Lower leg skin (tissue), 4 donors: ENCODE measurements at regions not wholly inside any gene's neighbourhood (a gene's known extent, or its start where the extent isn't known, plus 50 kb on each side); places are given as distances from the start of the nearest gene placed in this dataset.
A peak's percentile ranks its signal among the peaks of the same experiment; 100 is the strongest.

Experiments
- DNase-seq, 2 donors: peaks; one replicate each; pipeline ENCODE4 v3.0.0-alpha.2; 2019; ENCODE audit warnings: low spot score in 2 of 2
- H3K4me3 ChIP-seq: fragments of 200-600 bp; sonication (generic); 2 replicates; pipeline ENCODE4 v1.5.1; 2017; ENCODE audit warnings: mild to moderate bottlenecking, low read depth; ENCODE audit not compliant: poor library complexity, severe bottlenecking
- CTCF ChIP-seq, 3 donors: fragments of 450-650 bp; IDR thresholded peaks; one replicate each; pipeline ENCODE4 v1.5.1; 2016; ENCODE audit warnings: antibody characterized with exemption in 3 of 3, mild to moderate bottlenecking in 3 of 3, moderate library complexity in 2 of 3
- POLR2A ChIP-seq, 2 donors: fragments of 450-650 bp; IDR thresholded peaks; one replicate each; pipeline ENCODE4 v1.6.1; 2016 to 2017; ENCODE audit warnings: antibody characterized with exemption in 2 of 2, mild to moderate bottlenecking in 1 of 2, moderate library complexity in 1 of 2
- WGBS, 2 donors: methylation state at CpG; one replicate each; pipeline ENCODE4 v1.1.5; 2018; 5-methylcytosine and 5-hydroxymethylcytosine counted together
- intact Hi-C: fragments of 100-400 bp; cut with DNase I; formaldehyde crosslinking; loops from one replicate; pipeline ENCODE4 v1.15.0; 2023; ENCODE audit warnings: low total_unique reads

- intact Hi-C loops, result no loop called here
- WGBS, 2 donors, result 87 to 88% methylated on average over 7 of the region's 7 CpGs
- TF ChIP-seq CTCF (IDR thresholded peaks at IDR 0.05) (no peak), POLR2A (IDR thresholded peaks at IDR 0.05) (no peak)
- DNase-seq, result no peak
- H3K4me3 ChIP-seq, result no peak overlapping the region
Measured at GRCh38 chr13:44230071-44230470, 143.6 kb upstream of the SERP2 start.

- 71 to 81% methylated on average over 6 of the region's 6 CpGs for WGBS, 2 donors
- DNase-seq, result no peak
- TF ChIP-seq CTCF (IDR thresholded peaks at IDR 0.05), result no peak
- no peak for TF ChIP-seq POLR2A (IDR thresholded peaks at IDR 0.05)
- no peak overlapping the region for H3K4me3 ChIP-seq
- intact Hi-C loops, result no loop called here
Measured at GRCh38 chr13:44230736-44231135, 142.9 kb upstream of the SERP2 start.

GRCh38 chr13:44231786-44232516 is 141.7 kb upstream of the SERP2 start:
- H3K4me3 ChIP-seq, result no peak overlapping the region
- 76 to 81% methylated on average over 15 of the region's 15 CpGs for WGBS, 2 donors
- peak; percentile 82 to 93 for DNase-seq
- TF ChIP-seq POLR2A (IDR thresholded peaks at IDR 0.05), result no peak
- TF ChIP-seq CTCF (IDR thresholded peaks at IDR 0.05), result no peak
- intact Hi-C loops, result no loop called here

GRCh38 chr13:44232774-44233173 is 140.8 kb upstream of the SERP2 start:
- no peak for TF ChIP-seq POLR2A (IDR thresholded peaks at IDR 0.05)
- TF ChIP-seq CTCF (IDR thresholded peaks at IDR 0.05), result no peak
- intact Hi-C loops, result no loop called here
- no peak for DNase-seq
- no peak overlapping the region for H3K4me3 ChIP-seq
- WGBS, 2 donors, result 60 to 81% methylated on average over 6 of the region's 6 CpGs

- TF ChIP-seq CTCF (IDR thresholded peaks at IDR 0.05) (no peak), POLR2A (IDR thresholded peaks at IDR 0.05) (no peak)
- H3K4me3 ChIP-seq, result no peak overlapping the region
- WGBS, 2 donors, result 76 to 79% methylated on average over 1 of the region's 1 CpG
- intact Hi-C loops, result no loop called here
- DNase-seq, result no peak
Measured at GRCh38 chr13:44234566-44234965, 139.1 kb upstream of the SERP2 start.

- TF ChIP-seq CTCF (IDR thresholded peaks at IDR 0.05) (no peak), POLR2A (IDR thresholded peaks at IDR 0.05) (no peak)
- intact Hi-C loops, result no loop called here
- WGBS, 2 donors, result 55 to 68% methylated on average over 1 of the region's 1 CpG
- peak; percentile 51 to 81 for DNase-seq
- H3K4me3 ChIP-seq, result no peak overlapping the region
Measured at GRCh38 chr13:44236370-44236769, 137.3 kb upstream of the SERP2 start.
